ENCODE measurements at regions not wholly inside any gene's neighbourhood (a gene's known extent, or its start where the extent isn't known, plus 50 kb on each side); places are given as distances from the start of the nearest gene placed in this dataset.

GRCh38 chr3:168239287-168239686, 143.6 kb upstream of the GOLIM4 start:
- TF ChIP-seq CTCF (conservative IDR thresholded peaks at IDR 0.05) (no peak), EZH2 (IDR thresholded peaks at IDR 0.05; ENCODE audit: low read depth) (no peak)

Measured in PC-9 (cell line).